ENCODE measurements at regions not wholly inside any gene's neighbourhood (a gene's known extent, or its start where the extent isn't known, plus 50 kb on each side); places are given as distances from the start of the nearest gene placed in this dataset.

GRCh38 chr4:156227321-156227720 lies 273.7 kb upstream of the CTSO start:
- H3K4me2 ChIP-seq (ENCODE audit: low read length) = no peak overlapping the region
- RAD21 ChIA-PET (ENCODE audit: low non-redundant PET in 1 of 2, low total read pairs in 2 of 2, uncharacterized antibody in 2 of 2, unreplicated experiment in 2 of 2) = no interaction called here
- no peaks in the 10 kb centered on the region for H3K79me2 ChIP-seq (ENCODE audit: insufficient read depth, low read length)
- intact Hi-C loops (cut with micrococcal nuclease) = no loop called here
- no peak for ATAC-seq
- H3K9ac ChIP-seq (ENCODE audit: low read length) = no peak overlapping the region
- no peak overlapping the region for H3K27ac ChIP-seq (ENCODE audit: low read depth, low read length)
- CTCF ChIA-PET = no interaction called here
- no peak overlapping the region for H2AFZ ChIP-seq (ENCODE audit: low read depth, low read length, poor library complexity, severe bottlenecking)
- no peaks in the 10 kb centered on the region for H4K20me1 ChIP-seq (ENCODE audit: insufficient read depth)
- H3K4me3 ChIP-seq (replicated peaks in 1 of 2; ENCODE audit: low read depth in 1 of 2, low read length in 2 of 2) = no peak overlapping the region
- no peaks in the 10 kb centered on the region for H3K9me3 ChIP-seq (ENCODE audit: control insufficient read depth in 1 of 2, insufficient read depth in 1 of 2, low read depth in 1 of 2, low read length in 2 of 2)
- H3K27me3 ChIP-seq (ENCODE audit: insufficient read depth, low read length) = no peaks in the 10 kb centered on the region
- no peak for DNase-seq (ENCODE audit: low read depth, low spot score)
- BruUV-seq (replicated peaks) = no TSS peak
- H3K4me1 ChIP-seq (ENCODE audit: control insufficient read depth in 1 of 2, insufficient read depth in 2 of 2, low read length in 2 of 2) = no peaks in the 10 kb centered on the region
- no peaks in the 10 kb centered on the region for H3K36me3 ChIP-seq (ENCODE audit: control insufficient read depth in 1 of 2, insufficient read depth in 2 of 2, low read length in 2 of 2)
- POLR2A ChIA-PET = no interaction called here
- TF ChIP-seq EGR1 (IDR thresholded peaks at IDR 0.05; ENCODE audit: low read depth) = no peak
- no peak for TF ChIP-seq JUND (IDR thresholded peaks at IDR 0.05)
- no peak for TF ChIP-seq CBX3 (IDR thresholded peaks at IDR 0.05; ENCODE audit: low read depth)
- TF ChIP-seq SRF (IDR thresholded peaks at IDR 0.05; ENCODE audit: low read depth) = no peak
- no peak for TF ChIP-seq CEBPB (IDR thresholded peaks at IDR 0.05; ENCODE audit: low read depth)
- no peaks in the 10 kb centered on the region for H3K9me2 ChIP-seq (ENCODE audit: insufficient read depth)

GRCh38 chr4:156223985-156224384 lies 270.3 kb upstream of the CTSO start:
- ChIA-PET POLR2A (no interaction called here), RAD21 (ENCODE audit: low non-redundant PET in 1 of 2, low total read pairs in 2 of 2, uncharacterized antibody in 2 of 2, unreplicated experiment in 2 of 2) (interaction anchor here in 1 of 2 experiments (0.5 kb wide), 1 partner anchor 174 kb away, joined by 4 read pairs; no protein-coding TSS in a partner anchor), CTCF (no interaction called here)
- Histone ChIP-seq H3K9me2 (ENCODE audit: insufficient read depth) (no peaks in the 10 kb centered on the region), H3K27ac (ENCODE audit: low read depth, low read length) (no peak overlapping the region), H4K20me1 (ENCODE audit: insufficient read depth) (no peaks in the 10 kb centered on the region), H3K4me1 (ENCODE audit: control insufficient read depth in 1 of 2, insufficient read depth in 2 of 2, low read length in 2 of 2) (no peaks in the 10 kb centered on the region), H3K4me3 (replicated peaks in 1 of 2; ENCODE audit: low read depth in 1 of 2, low read length in 2 of 2) (no peak overlapping the region), H3K27me3 (ENCODE audit: insufficient read depth, low read length) (no peaks in the 10 kb centered on the region), H3K4me2 (ENCODE audit: low read length) (no peak overlapping the region), H3K9ac (ENCODE audit: low read length) (no peak overlapping the region), H3K79me2 (ENCODE audit: insufficient read depth, low read length) (no peaks in the 10 kb centered on the region), H3K36me3 (ENCODE audit: control insufficient read depth in 1 of 2, insufficient read depth in 2 of 2, low read length in 2 of 2) (no peaks in the 10 kb centered on the region), H3K9me3 (ENCODE audit: control insufficient read depth in 1 of 2, insufficient read depth in 1 of 2, low read depth in 1 of 2, low read length in 2 of 2) (no peaks in the 10 kb centered on the region), H2AFZ (ENCODE audit: low read depth, low read length, poor library complexity, severe bottlenecking) (no peak overlapping the region)
- DNase-seq (ENCODE audit: low read depth, low spot score) = no peak
- BruUV-seq (replicated peaks) = no TSS peak
- intact Hi-C loops (cut with micrococcal nuclease) = no loop called here
- no peak for ATAC-seq
- TF ChIP-seq JUND (IDR thresholded peaks at IDR 0.05) (no peak), ZNF274 (IDR thresholded peaks at IDR 0.05; ENCODE audit: low read depth, low read length) (no peak), ZBTB33 (IDR thresholded peaks at IDR 0.05; ENCODE audit: extremely low read depth, insufficient replicate concordance, low read length) (no peak), ELF1 (IDR thresholded peaks at IDR 0.05; ENCODE audit: borderline replicate concordance, low read depth) (no peak), POLR2AphosphoS5 (IDR thresholded peaks at IDR 0.05; ENCODE audit: low read depth, low read length) (no peak), SIN3A (IDR thresholded peaks at IDR 0.05; ENCODE audit: low read depth) (no peak), SP1 (IDR thresholded peaks at IDR 0.05; ENCODE audit: low read depth) (no peak), REST (IDR thresholded peaks at IDR 0.05; ENCODE audit: low read depth) (no peak), FOSL1 (IDR thresholded peaks at IDR 0.05; ENCODE audit: low read depth) (no peak), MAX (IDR thresholded peaks at IDR 0.05) (no peak), RAD21 (IDR thresholded peaks at IDR 0.05; ENCODE audit: low read depth) (no peak), TCF7L2 (IDR thresholded peaks at IDR 0.05; ENCODE audit: borderline replicate concordance, extremely low read depth, insufficient read depth, insufficient read length) (no peak), CBX3 (IDR thresholded peaks at IDR 0.05; ENCODE audit: low read depth) (no peak), SRF (IDR thresholded peaks at IDR 0.05; ENCODE audit: low read depth) (no peak), POLR2A (IDR thresholded peaks at IDR 0.05; ENCODE audit: borderline replicate concordance, extremely low read depth, insufficient read depth, insufficient read length) (no peak), ATF3 (IDR thresholded peaks at IDR 0.05) (no peak)

Measured in HCT116 (cell line).